Colonic mucosa (tissue), 4 donors: ENCODE measurements at regions not wholly inside any gene's neighbourhood (a gene's known extent, or its start where the extent isn't known, plus 50 kb on each side); places are given as distances from the start of the nearest gene placed in this dataset.
"Not testable (repeated sequence)": the region's sequence is repeated elsewhere in the genome, so short reads cannot be mapped to it uniquely, and the experiment has no call there.

Experiments used
- DNase-seq: peaks from one replicate; pipeline ENCODE4 v3.0.0-alpha.2; 2020
- H3K27ac ChIP-seq: fragments of 200-600 bp; one replicate; pipeline ENCODE4 v1.8.0; 2021
- H3K27me3 ChIP-seq: fragments of 200-600 bp; one replicate; pipeline ENCODE4 v1.8.0; 2021
- H3K36me3 ChIP-seq: fragments of 200-600 bp; one replicate; pipeline ENCODE4 v1.8.0; 2021
- H3K4me1 ChIP-seq: fragments of 200-600 bp; one replicate; pipeline ENCODE4 v1.8.0; 2021; ENCODE audit warnings: mild to moderate bottlenecking
- H3K4me3 ChIP-seq: fragments of 200-600 bp; one replicate; pipeline ENCODE4 v1.8.0; 2021
- H3K9ac ChIP-seq, 2 donors: one replicate each; pipeline ENCODE4 v1.7.0; 2013; ENCODE audit warnings: control low read depth in 2 of 2, low read depth in 2 of 2, low read length in 2 of 2
- H3K9me3 ChIP-seq: fragments of 200-600 bp; one replicate; pipeline ENCODE4 v1.8.0; 2021
- CTCF ChIP-seq: fragments of 200-600 bp; IDR thresholded peaks from one replicate; pipeline ENCODE4 v1.8.0; 2022; ENCODE audit warnings: antibody characterized with exemption, mild to moderate bottlenecking
- intact Hi-C: fragments of 100-400 bp; cut with DNase I; formaldehyde crosslinking; loops from one replicate; pipeline ENCODE4 v1.14.1; 2022
- donor health status: healthy.
- donor health status: DM: no; HTN: no; CAD: no.
- donor health status: DM: no; HTN: no; CAD: no.

GRCh38 chrX:122625821-122626220, 558.3 kb upstream of the GRIA3 start:
- no peak for TF ChIP-seq CTCF
- H3K27me3 ChIP-seq: no peaks in the 10 kb centered on the region
- no peak overlapping the region for H3K4me3 ChIP-seq
- no peaks in the 10 kb centered on the region for H3K4me1 ChIP-seq
- no peak for DNase-seq
- H3K36me3 ChIP-seq: no peaks in the 10 kb centered on the region
- intact Hi-C loops: no loop called here
- H3K9ac ChIP-seq: no peak overlapping the region
- H3K9me3 ChIP-seq: no peaks in the 10 kb centered on the region
- no peak overlapping the region for H3K27ac ChIP-seq

GRCh38 chrX:122626871-122627270, 557.2 kb upstream of the GRIA3 start:
- Histone ChIP-seq H3K36me3 (no peaks in the 10 kb centered on the region), H3K4me1 (no peaks in the 10 kb centered on the region), H3K4me3 (no peak overlapping the region), H3K9me3 (no peaks in the 10 kb centered on the region), H3K27me3 (no peaks in the 10 kb centered on the region), H3K9ac (no peak overlapping the region), H3K27ac (no peak overlapping the region)
- intact Hi-C loops: no loop called here
- no peak for DNase-seq
- no peak for TF ChIP-seq CTCF

GRCh38 chrX:122641136-122641535, 542.9 kb upstream of the GRIA3 start:
- no peaks in the 10 kb centered on the region for H3K4me1 ChIP-seq
- intact Hi-C loops: no loop called here
- H3K27ac ChIP-seq: no peak overlapping the region
- no peaks in the 10 kb centered on the region for H3K9me3 ChIP-seq
- DNase-seq: no peak
- H3K4me3 ChIP-seq: no peak overlapping the region
- TF ChIP-seq CTCF: no peak
- H3K9ac ChIP-seq: no peak overlapping the region
- no peaks in the 10 kb centered on the region for H3K36me3 ChIP-seq
- H3K27me3 ChIP-seq: no peaks in the 10 kb centered on the region

GRCh38 chrX:122641826-122642225, 542.3 kb upstream of the GRIA3 start:
- TF ChIP-seq CTCF: no peak
- intact Hi-C loops: no loop called here
- no peak overlapping the region for H3K9ac ChIP-seq

DNA sequence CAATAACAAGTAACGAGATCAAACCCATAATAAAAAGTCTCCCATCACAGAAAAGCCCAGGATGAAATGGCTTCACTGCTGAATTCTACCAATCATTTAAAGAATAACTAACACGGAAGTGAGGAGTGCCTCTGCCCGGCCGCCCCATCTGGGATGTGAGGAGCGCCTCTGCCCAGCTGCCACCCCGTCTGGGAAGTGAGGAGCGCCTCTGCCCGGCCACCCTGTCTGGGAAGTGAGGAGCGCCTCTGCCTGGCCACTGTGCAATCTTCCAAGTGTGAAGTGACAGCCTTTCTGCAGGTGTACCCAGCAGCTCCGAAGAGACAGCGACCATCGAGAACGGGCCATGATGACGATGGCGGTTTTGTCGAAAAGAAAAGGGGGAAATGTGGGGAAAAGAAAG, 528.8 kb upstream of the GRIA3 start:
- H3K9me3 ChIP-seq, H3K4me1 ChIP-seq, H3K9ac ChIP-seq, H3K27ac ChIP-seq, H3K4me3 ChIP-seq, intact Hi-C loops, DNase-seq, H3K36me3 ChIP-seq, H3K27me3 ChIP-seq: not testable (repeated sequence)

More at GRCh38 chrX:122641826-122642225, 542.3 kb upstream of the GRIA3 start:
- Histone ChIP-seq H3K9me3 (no peaks in the 10 kb centered on the region), H3K4me1 (no peaks in the 10 kb centered on the region), H3K27ac (no peak overlapping the region), H3K27me3 (no peaks in the 10 kb centered on the region), H3K4me3 (no peak overlapping the region), H3K36me3 (no peaks in the 10 kb centered on the region)
- no peak for DNase-seq

DNA sequence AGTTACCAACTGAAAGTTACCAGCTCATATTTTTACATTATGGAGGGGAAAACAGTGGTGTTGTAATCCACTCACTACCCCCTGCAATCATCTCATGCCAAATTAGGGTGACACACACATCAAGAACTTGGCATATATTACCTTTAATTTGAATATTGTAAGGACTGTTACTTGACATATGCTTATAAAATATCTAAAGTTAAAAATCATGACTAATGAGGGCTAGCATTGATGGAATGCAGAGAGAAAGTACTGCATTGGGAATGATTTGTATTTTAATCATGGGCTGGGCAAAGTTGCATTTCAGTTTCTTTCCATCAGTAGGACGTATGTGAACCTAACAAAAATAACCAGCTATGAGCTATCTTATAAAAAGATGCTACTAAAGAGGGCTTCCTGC, 517.5 kb upstream of the GRIA3 start:
- no peak overlapping the region for H3K4me3 ChIP-seq
- DNase-seq: no peak
- intact Hi-C loops: no loop called here
- no peaks in the 10 kb centered on the region for H3K36me3 ChIP-seq
- H3K9me3 ChIP-seq: no peaks in the 10 kb centered on the region
- TF ChIP-seq CTCF: no peak
- H3K4me1 ChIP-seq: no peaks in the 10 kb centered on the region
- no peak overlapping the region for H3K27ac ChIP-seq
- no peak overlapping the region for H3K9ac ChIP-seq
- H3K27me3 ChIP-seq: no peaks in the 10 kb centered on the region
